RWPE1 (cell line): ENCODE measurements at regions not wholly inside any gene's neighbourhood (a gene's known extent, or its start where the extent isn't known, plus 50 kb on each side); places are given as distances from the start of the nearest gene placed in this dataset.

Experiments used
- CTCF ChIA-PET: fragments of 350-600 bp; sonication (Branson Sonifier 250); formaldehyde crosslinking; extraction: SDS; loops from one replicate; lab custom pipeline; 2021; lab: Yijun Ruan, JAX
- POLR2A ChIA-PET: fragments of 400-600 bp; formaldehyde crosslinking; extraction: SDS; loops from one replicate; lab custom pipeline; 2020; ENCODE audit warnings: antibody characterized with exemption; ENCODE audit not compliant: low non-redundant PET; lab: Yijun Ruan, JAX
- DNase-seq: peaks from one replicate; pipeline ENCODE4 v3.0.0; 2012; ENCODE audit warnings: low spot score
- H3K27ac ChIP-seq: fragments of 450-650 bp; 2 replicates; pipeline ENCODE4 v1.5.1; 2017
- TF ChIP-seq, protein P1 (sequence below): fragments of 450-650 bp; conservative IDR thresholded peaks from 2 replicates; pipeline ENCODE4 v1.5.1; 2017; ENCODE audit warnings: low read depth, mild to moderate bottlenecking

DNA sequence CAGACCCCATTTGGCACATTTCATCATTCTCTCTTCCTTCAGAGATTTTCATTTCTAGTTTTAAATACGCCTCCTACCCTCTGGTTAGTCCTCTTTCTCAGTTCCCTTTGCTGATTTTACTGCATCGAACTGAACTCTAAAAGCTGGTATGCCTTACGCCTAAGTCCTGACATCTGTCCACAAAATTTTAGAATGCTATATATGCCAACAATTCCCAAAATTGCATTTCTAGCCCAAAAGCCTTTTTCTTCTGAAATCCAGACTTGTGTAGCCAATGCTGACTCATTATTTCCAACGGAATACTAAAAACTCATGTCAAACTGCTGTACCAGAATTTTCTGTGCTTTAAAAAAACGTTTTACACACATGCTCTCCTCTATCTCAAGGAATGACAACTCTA, 1124.4 kb upstream of the TENM4 start:
- POLR2A ChIA-PET: no interaction called here
- TF ChIP-seq, protein P1, sequence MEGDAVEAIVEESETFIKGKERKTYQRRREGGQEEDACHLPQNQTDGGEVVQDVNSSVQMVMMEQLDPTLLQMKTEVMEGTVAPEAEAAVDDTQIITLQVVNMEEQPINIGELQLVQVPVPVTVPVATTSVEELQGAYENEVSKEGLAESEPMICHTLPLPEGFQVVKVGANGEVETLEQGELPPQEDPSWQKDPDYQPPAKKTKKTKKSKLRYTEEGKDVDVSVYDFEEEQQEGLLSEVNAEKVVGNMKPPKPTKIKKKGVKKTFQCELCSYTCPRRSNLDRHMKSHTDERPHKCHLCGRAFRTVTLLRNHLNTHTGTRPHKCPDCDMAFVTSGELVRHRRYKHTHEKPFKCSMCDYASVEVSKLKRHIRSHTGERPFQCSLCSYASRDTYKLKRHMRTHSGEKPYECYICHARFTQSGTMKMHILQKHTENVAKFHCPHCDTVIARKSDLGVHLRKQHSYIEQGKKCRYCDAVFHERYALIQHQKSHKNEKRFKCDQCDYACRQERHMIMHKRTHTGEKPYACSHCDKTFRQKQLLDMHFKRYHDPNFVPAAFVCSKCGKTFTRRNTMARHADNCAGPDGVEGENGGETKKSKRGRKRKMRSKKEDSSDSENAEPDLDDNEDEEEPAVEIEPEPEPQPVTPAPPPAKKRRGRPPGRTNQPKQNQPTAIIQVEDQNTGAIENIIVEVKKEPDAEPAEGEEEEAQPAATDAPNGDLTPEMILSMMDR: no peak
- no peak overlapping the region for H3K27ac ChIP-seq
- DNase-seq: no peak
- CTCF ChIA-PET: no interaction called here

GRCh38 chr11:80562523-80563125, 1121.8 kb upstream of the TENM4 start:
- TF ChIP-seq, protein P1: no peak
- CTCF ChIA-PET: no interaction called here
- H3K27ac ChIP-seq: no peak overlapping the region
- no peak for DNase-seq
- POLR2A ChIA-PET: no interaction called here

DNA sequence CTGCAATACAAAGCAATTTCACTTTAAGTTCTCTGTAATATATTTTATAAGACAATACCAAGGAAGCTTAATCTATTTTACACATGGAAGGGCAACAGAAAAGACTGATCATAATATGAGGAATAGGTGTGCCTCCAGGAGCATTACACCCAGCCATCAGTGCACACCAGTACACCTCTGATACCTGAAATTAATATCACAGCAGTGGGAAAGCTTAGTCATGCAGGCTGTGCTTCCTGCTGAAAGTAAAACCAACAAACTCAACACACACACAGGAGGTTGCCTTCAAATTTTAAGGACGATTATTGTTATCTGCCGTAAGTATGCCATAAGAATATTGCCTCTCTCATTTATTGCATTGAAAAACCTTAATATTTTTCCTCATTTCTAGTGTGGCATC, 1119.1 kb upstream of the TENM4 start:
- CTCF ChIA-PET: no interaction called here
- no peak overlapping the region for H3K27ac ChIP-seq
- TF ChIP-seq, protein P1: no peak
- DNase-seq: no peak
- POLR2A ChIA-PET: no interaction called here

GRCh38 chr11:80553565-80553964, 1112.7 kb upstream of the TENM4 start:
- no peak overlapping the region for H3K27ac ChIP-seq
- TF ChIP-seq, protein P1: no peak
- DNase-seq: no peak
- ChIA-PET CTCF (no interaction called here), POLR2A (no interaction called here)

DNA sequence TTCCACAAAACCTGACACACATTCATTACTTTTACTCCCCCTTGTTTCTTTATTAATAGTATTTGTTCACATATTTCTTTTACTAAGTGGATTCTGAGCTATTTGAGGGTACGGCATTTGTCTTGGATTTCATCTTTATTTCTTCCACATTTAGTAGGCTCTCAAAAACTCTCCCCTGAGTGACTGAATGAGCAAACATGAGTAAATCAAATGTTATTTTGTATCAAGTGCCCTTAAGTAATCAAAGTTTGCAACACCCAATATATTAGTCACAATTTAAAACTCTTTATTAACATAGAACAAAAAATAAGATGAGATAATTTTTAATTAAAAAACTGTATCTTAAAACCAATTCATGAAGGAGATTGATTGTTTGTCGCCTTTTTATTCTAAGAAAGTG, 1101.9 kb upstream of the TENM4 start:
- DNase-seq: no peak
- no peak overlapping the region for H3K27ac ChIP-seq
- TF ChIP-seq, protein P1: no peak
- CTCF ChIA-PET: no interaction called here
- POLR2A ChIA-PET: no interaction called here

GRCh38 chr11:80538040-80538439, 1097.2 kb upstream of the TENM4 start:
- CTCF ChIA-PET: no interaction called here
- TF ChIP-seq, protein P1: no peak
- DNase-seq: no peak
- H3K27ac ChIP-seq: no peak overlapping the region
- POLR2A ChIA-PET: no interaction called here

DNA sequence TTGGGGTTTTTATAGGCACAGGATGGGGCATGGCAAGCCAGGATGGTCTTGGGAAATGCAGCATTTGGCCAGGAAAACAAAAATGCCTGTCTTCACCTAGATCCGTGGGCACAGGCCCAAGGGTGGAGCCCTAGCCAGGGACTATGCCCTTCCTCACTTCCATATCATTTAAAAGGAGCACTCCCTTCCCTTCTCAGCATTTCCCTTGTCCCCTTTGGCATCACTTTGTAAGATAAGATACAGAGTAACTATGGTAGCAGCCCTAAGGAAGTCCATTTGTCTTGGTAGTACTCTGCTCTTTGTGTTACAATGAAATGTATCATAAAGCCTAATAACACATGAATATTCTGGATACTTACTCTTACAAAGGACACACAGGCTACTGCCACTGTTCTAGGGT, 1092.6 kb upstream of the TENM4 start:
- POLR2A ChIA-PET: no interaction called here

More for the DNA sequence above, 1092.6 kb upstream of the TENM4 start:
- TF ChIP-seq, protein P1: no peak
- no peak overlapping the region for H3K27ac ChIP-seq
- CTCF ChIA-PET: no interaction called here
- no peak for DNase-seq
